K562 (cell line): ENCODE measurements at regions not wholly inside any gene's neighbourhood (a gene's known extent, or its start where the extent isn't known, plus 50 kb on each side); places are given as distances from the start of the nearest gene placed in this dataset.

Experiments
- GATA2 ChIP-seq: sonication (generic); formaldehyde crosslinking; IDR thresholded peaks from 2 replicates; pipeline ENCODE4 v1.4.0; 2020; ENCODE audit warnings: mild to moderate bottlenecking, missing genetic modification reagents
- HOMEZ ChIP-seq: fragments of 250-450 bp; sonication (Bioruptor Pico); IDR thresholded peaks from 2 replicates; pipeline ENCODE4 v1.4.0; 2020; ENCODE audit warnings: mild to moderate bottlenecking, moderate library complexity
- MAZ ChIP-seq, 2 experiments: fragments of 450-650 bp in 1 of 2; sonication (generic) in 1 of 2; formaldehyde crosslinking; IDR thresholded peaks in 1 of 2; conservative IDR thresholded peaks in 1 of 2; 2 replicates each; pipeline versions ENCODE4 v1.4.0 to v1.5.0; 2020; ENCODE audit warnings: mild to moderate bottlenecking in 1 of 2, missing genetic modification reagents in 1 of 2
- NFYB ChIP-seq: IDR thresholded peaks from 2 replicates; pipeline ENCODE4 v1.6.1; 2011; ENCODE audit warnings: mild to moderate bottlenecking, moderate library complexity; ENCODE audit not compliant: insufficient read length; ENCODE audit errors: extremely low read depth
- RREB1 ChIP-seq: fragments of 250-450 bp; sonication (Bioruptor Pico); IDR thresholded peaks from 2 replicates; pipeline ENCODE4 v1.4.0; 2020
- ZKSCAN3 ChIP-seq: fragments of 250-450 bp; sonication (Bioruptor Pico); IDR thresholded peaks from 2 replicates; pipeline ENCODE4 v1.4.0; 2020
- ZNF408 ChIP-seq: fragments of 250-450 bp; sonication (Bioruptor Pico); IDR thresholded peaks from 2 replicates; pipeline ENCODE4 v1.4.0; 2020; ENCODE audit warnings: low read depth, mild to moderate bottlenecking, moderate library complexity

GRCh38 chr4:20176881-20177280 is 74.8 kb upstream of the SLIT2 start (continued):
- TF ChIP-seq HOMEZ (no peak), RREB1 (CRISPR knock-in tag) (no peak), GATA2 (CRISPR knock-in tag) (no peak), MAZ (CRISPR knock-in tag; conservative IDR thresholded peaks at IDR 0.05 in 1 of 2, IDR thresholded peaks at IDR 0.05 in 1 of 2) (no peak), ZNF408 (CRISPR knock-in tag) (no peak), NFYB (no peak), ZKSCAN3 (CRISPR knock-in tag) (no peak)
